ENCODE measurements at regions not wholly inside any gene's neighbourhood (a gene's known extent, or its start where the extent isn't known, plus 50 kb on each side); places are given as distances from the start of the nearest gene placed in this dataset.

DNA sequence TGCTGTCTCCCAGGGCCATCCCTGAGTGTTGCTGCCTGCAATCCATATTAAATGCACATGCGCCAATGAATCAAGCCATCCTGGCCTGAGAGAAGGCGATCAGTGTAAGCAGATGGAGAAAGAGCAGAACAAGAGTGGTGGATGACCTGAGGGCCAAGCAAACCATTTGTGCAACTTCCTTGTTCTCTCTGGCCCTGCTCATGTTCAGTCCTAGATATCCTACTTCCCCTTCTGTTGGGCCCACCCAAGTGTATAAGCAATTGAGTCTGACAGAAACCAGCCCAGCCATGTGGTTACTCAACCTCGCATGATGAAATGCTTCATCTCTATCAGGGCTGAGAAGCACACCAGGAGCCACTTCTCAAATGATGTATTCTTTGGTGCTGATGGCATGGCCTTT, 383.1 kb upstream of the ID2 start:
- no peak overlapping the region for H3K4me2 ChIP-seq (ENCODE audit: low read length)
- no peak overlapping the region for H3K9ac ChIP-seq
- H3K27me3 ChIP-seq (ENCODE audit: control insufficient read depth, insufficient read depth, low read length) = no peaks in the 10 kb centered on the region
- H3K79me2 ChIP-seq = no peaks in the 10 kb centered on the region
- H3K27ac ChIP-seq = no peak overlapping the region
- H3K36me3 ChIP-seq (ENCODE audit: control insufficient read depth, insufficient read depth, low read length) = no peaks in the 10 kb centered on the region
- no peak overlapping the region for H3K4me3 ChIP-seq (ENCODE audit: low read depth, low read length)
- TF ChIP-seq, protein P1, sequence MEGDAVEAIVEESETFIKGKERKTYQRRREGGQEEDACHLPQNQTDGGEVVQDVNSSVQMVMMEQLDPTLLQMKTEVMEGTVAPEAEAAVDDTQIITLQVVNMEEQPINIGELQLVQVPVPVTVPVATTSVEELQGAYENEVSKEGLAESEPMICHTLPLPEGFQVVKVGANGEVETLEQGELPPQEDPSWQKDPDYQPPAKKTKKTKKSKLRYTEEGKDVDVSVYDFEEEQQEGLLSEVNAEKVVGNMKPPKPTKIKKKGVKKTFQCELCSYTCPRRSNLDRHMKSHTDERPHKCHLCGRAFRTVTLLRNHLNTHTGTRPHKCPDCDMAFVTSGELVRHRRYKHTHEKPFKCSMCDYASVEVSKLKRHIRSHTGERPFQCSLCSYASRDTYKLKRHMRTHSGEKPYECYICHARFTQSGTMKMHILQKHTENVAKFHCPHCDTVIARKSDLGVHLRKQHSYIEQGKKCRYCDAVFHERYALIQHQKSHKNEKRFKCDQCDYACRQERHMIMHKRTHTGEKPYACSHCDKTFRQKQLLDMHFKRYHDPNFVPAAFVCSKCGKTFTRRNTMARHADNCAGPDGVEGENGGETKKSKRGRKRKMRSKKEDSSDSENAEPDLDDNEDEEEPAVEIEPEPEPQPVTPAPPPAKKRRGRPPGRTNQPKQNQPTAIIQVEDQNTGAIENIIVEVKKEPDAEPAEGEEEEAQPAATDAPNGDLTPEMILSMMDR (IDR thresholded peaks at IDR 0.05) = no peak
- H2AFZ ChIP-seq = no peak overlapping the region
- H3K9me3 ChIP-seq (ENCODE audit: control insufficient read depth, low read length) = no peaks in the 10 kb centered on the region
- H3K4me1 ChIP-seq = peaks cover 2% of the 10 kb centered on the region

DNA sequence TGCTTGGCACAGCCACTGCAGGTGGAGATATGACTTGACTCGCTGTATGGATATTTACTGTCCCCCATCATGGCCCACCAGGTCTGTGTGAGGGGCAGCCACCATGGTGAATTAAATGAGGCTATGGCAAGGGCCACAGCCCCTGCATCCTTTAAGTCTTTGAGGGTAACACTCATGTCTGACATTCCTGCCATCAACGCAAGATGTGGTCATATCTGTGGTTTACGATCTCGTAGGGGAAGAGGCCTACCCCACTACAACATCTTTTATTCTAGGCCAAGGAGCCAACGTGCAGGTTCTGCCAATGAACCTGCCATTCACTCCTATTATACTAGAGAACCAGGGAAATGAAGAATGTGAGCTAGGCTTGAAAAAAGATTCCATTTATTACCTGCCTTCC, 381.6 kb upstream of the ID2 start:
- Histone ChIP-seq H3K4me3 (ENCODE audit: low read depth, low read length) (no peak overlapping the region), H3K9me3 (ENCODE audit: control insufficient read depth, low read length) (no peaks in the 10 kb centered on the region), H3K79me2 (no peaks in the 10 kb centered on the region), H3K9ac (no peak overlapping the region), H3K4me1 (peaks cover 2% of the 10 kb centered on the region), H3K4me2 (ENCODE audit: low read length) (no peak overlapping the region), H3K36me3 (ENCODE audit: control insufficient read depth, insufficient read depth, low read length) (no peaks in the 10 kb centered on the region), H3K27ac (no peak overlapping the region), H3K27me3 (ENCODE audit: control insufficient read depth, insufficient read depth, low read length) (no peaks in the 10 kb centered on the region), H2AFZ (no peak overlapping the region)
- TF ChIP-seq, protein P1 (IDR thresholded peaks at IDR 0.05) = no peak

DNA sequence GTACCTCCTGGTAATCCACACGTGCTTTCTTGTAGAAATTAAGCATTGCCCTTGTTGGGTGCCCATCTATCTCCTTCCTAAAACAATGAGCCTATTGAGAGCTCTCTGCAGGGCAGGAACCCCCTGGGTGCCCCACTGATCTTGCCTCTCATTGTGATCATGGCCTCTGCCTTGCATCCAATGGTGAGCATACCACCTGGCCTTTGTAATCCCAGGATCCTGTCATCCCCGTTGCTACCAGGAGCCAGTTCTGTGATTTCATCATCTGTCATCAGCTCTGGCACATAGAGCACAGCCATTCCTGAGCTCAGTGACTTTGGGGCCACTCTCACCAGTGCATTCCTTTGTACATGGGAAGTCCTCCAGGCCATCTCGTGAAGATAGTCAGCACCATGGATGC, 381.0 kb upstream of the ID2 start:
- Histone ChIP-seq H3K36me3 (ENCODE audit: control insufficient read depth, insufficient read depth, low read length) (no peaks in the 10 kb centered on the region), H3K4me3 (ENCODE audit: low read depth, low read length) (no peak overlapping the region), H3K27ac (no peak overlapping the region), H2AFZ (no peak overlapping the region), H3K4me2 (ENCODE audit: low read length) (no peak overlapping the region), H3K9ac (no peak overlapping the region), H3K27me3 (ENCODE audit: control insufficient read depth, insufficient read depth, low read length) (no peaks in the 10 kb centered on the region), H3K9me3 (ENCODE audit: control insufficient read depth, low read length) (no peaks in the 10 kb centered on the region), H3K4me1 (peaks cover 5% of the 10 kb centered on the region), H3K79me2 (no peaks in the 10 kb centered on the region)
- TF ChIP-seq, protein P1 (IDR thresholded peaks at IDR 0.05) = no peak

DNA sequence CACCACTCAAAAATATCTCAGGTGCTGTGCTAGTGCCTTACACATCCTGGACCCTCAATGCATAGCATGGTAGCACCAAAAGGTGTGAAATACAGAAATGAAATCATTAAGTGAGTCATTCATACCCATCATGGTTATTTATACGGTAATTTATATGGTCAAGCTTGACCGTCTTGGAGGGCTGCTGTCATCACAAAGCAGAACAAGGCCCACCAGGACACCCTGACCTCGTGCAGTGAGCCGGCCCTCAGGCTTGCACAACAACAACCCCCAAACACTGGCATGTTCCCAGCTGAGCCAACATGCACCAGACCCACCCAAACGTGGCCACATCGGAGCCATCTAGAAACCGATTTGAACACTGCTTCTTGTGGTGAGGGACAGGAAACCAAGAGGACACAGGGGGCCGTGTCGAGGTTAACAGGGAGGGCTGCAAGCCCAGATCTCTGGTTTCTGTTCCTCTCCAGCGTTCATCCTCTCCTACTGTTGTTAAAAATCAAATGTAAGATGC, 378.5 kb upstream of the ID2 start:
- Histone ChIP-seq H3K27ac (no peak overlapping the region), H3K79me2 (no peaks in the 10 kb centered on the region), H3K36me3 (ENCODE audit: control insufficient read depth, insufficient read depth, low read length) (no peaks in the 10 kb centered on the region), H3K9me3 (ENCODE audit: control insufficient read depth, low read length) (no peaks in the 10 kb centered on the region), H3K27me3 (ENCODE audit: control insufficient read depth, insufficient read depth, low read length) (no peaks in the 10 kb centered on the region), H2AFZ (no peak overlapping the region), H3K4me3 (ENCODE audit: low read depth, low read length) (no peak overlapping the region), H3K9ac (no peak overlapping the region), H3K4me2 (ENCODE audit: low read length) (no peak overlapping the region), H3K4me1 (peaks cover 18% of the 10 kb centered on the region)
- TF ChIP-seq, protein P1 (IDR thresholded peaks at IDR 0.05) = no peak

Measured in parathyroid adenoma (tissue), 2 donors.